ENCODE measurements at regions not wholly inside any gene's neighbourhood (a gene's known extent, or its start where the extent isn't known, plus 50 kb on each side); places are given as distances from the start of the nearest gene placed in this dataset.
A peak's percentile ranks its signal among the peaks of the same experiment; 100 is the strongest.
"Not testable (repeated sequence)": the region's sequence is repeated elsewhere in the genome, so short reads cannot be mapped to it uniquely, and the experiment has no call there.

GRCh38 chr2:176872406-176872805, 340.2 kb upstream of the HNRNPA3 start:
- DNase-seq (ENCODE audit: low read depth in 4 of 6, low spot score in 6 of 6), result no peak
- Histone ChIP-seq H3K4me1 (ENCODE audit: control insufficient read depth, insufficient read depth, low read length) (no peaks in the 10 kb centered on the region), H3K27me3 (ENCODE audit: control insufficient read depth, insufficient read depth, low read length) (no peaks in the 10 kb centered on the region), H3K36me3 (ENCODE audit: control insufficient read depth, insufficient read depth, low read length) (no peaks in the 10 kb centered on the region), H3K9me3 (ENCODE audit: control insufficient read depth, insufficient read depth, low read length) (peaks cover 9% of the 10 kb centered on the region), H3K4me3 (ENCODE audit: low read depth, low read length) (no peak overlapping the region), H3K27ac (ENCODE audit: low read depth, low read length) (no peak overlapping the region)
- no CpG with 5 or more reads among the region's 3 CpGs for WGBS (ENCODE audit: insufficient coverage)

GRCh38 chr2:176873403-176873802, 339.2 kb upstream of the HNRNPA3 start:
- H3K27ac ChIP-seq (ENCODE audit: low read depth, low read length), result no peak overlapping the region
- H3K9me3 ChIP-seq (ENCODE audit: control insufficient read depth, insufficient read depth, low read length), result peaks cover 9% of the 10 kb centered on the region
- no peak for DNase-seq (ENCODE audit: low read depth in 4 of 6, low spot score in 6 of 6)
- no peak overlapping the region for H3K4me3 ChIP-seq (ENCODE audit: low read depth, low read length)
- WGBS (ENCODE audit: insufficient coverage), result 72% methylated on average over 3 of the region's 4 CpGs
- H3K27me3 ChIP-seq (ENCODE audit: control insufficient read depth, insufficient read depth, low read length), result no peaks in the 10 kb centered on the region
- no peaks in the 10 kb centered on the region for H3K4me1 ChIP-seq (ENCODE audit: control insufficient read depth, insufficient read depth, low read length)
- no peaks in the 10 kb centered on the region for H3K36me3 ChIP-seq (ENCODE audit: control insufficient read depth, insufficient read depth, low read length)

- H3K27ac ChIP-seq (ENCODE audit: low read depth, low read length), result no peak overlapping the region
- no peaks in the 10 kb centered on the region for H3K27me3 ChIP-seq (ENCODE audit: control insufficient read depth, insufficient read depth, low read length)
- DNase-seq (ENCODE audit: low read depth in 4 of 6, low spot score in 6 of 6), result no peak
- no CpG with 5 or more reads among the region's 4 CpGs for WGBS (ENCODE audit: insufficient coverage)
- no peak overlapping the region for H3K4me3 ChIP-seq (ENCODE audit: low read depth, low read length)
- peaks cover 5% of the 10 kb centered on the region for H3K9me3 ChIP-seq (ENCODE audit: control insufficient read depth, insufficient read depth, low read length)
- no peaks in the 10 kb centered on the region for H3K4me1 ChIP-seq (ENCODE audit: control insufficient read depth, insufficient read depth, low read length)
- H3K36me3 ChIP-seq (ENCODE audit: control insufficient read depth, insufficient read depth, low read length), result no peaks in the 10 kb centered on the region
Observed at GRCh38 chr2:176876493-176877103, 336.0 kb upstream of the HNRNPA3 start.

GRCh38 chr2:176879426-176879995, 333.1 kb upstream of the HNRNPA3 start:
- DNase-seq (ENCODE audit: low read depth in 4 of 6, low spot score in 6 of 6), result peak in 1 of 6 donors; percentile 37
- WGBS (ENCODE audit: insufficient coverage), result 33% methylated on average over 1 of the region's 5 CpGs
- H3K27ac ChIP-seq (ENCODE audit: low read depth, low read length), result no peak overlapping the region
- H3K4me3 ChIP-seq (ENCODE audit: low read depth, low read length), result no peak overlapping the region
- no peaks in the 10 kb centered on the region for H3K27me3 ChIP-seq (ENCODE audit: control insufficient read depth, insufficient read depth, low read length)
- H3K9me3 ChIP-seq (ENCODE audit: control insufficient read depth, insufficient read depth, low read length), result no peaks in the 10 kb centered on the region
- H3K4me1 ChIP-seq (ENCODE audit: control insufficient read depth, insufficient read depth, low read length), result no peaks in the 10 kb centered on the region
- no peaks in the 10 kb centered on the region for H3K36me3 ChIP-seq (ENCODE audit: control insufficient read depth, insufficient read depth, low read length)

- not testable (repeated sequence) for H3K36me3 ChIP-seq (ENCODE audit: control insufficient read depth, insufficient read depth, low read length); H3K27ac ChIP-seq (ENCODE audit: low read depth, low read length); H3K4me1 ChIP-seq (ENCODE audit: control insufficient read depth, insufficient read depth, low read length); H3K9me3 ChIP-seq (ENCODE audit: control insufficient read depth, insufficient read depth, low read length); DNase-seq (ENCODE audit: low read depth in 4 of 6, low spot score in 6 of 6); H3K27me3 ChIP-seq (ENCODE audit: control insufficient read depth, insufficient read depth, low read length); H3K4me3 ChIP-seq (ENCODE audit: low read depth, low read length)
- WGBS (ENCODE audit: insufficient coverage), result no CpG with 5 or more reads among the region's 1 CpG
Observed at GRCh38 chr2:176882045-176882444, 330.5 kb upstream of the HNRNPA3 start.

- Histone ChIP-seq H3K27ac (ENCODE audit: low read depth, low read length) (no peak overlapping the region), H3K36me3 (ENCODE audit: control insufficient read depth, insufficient read depth, low read length) (no peaks in the 10 kb centered on the region), H3K27me3 (ENCODE audit: control insufficient read depth, insufficient read depth, low read length) (no peaks in the 10 kb centered on the region), H3K4me1 (ENCODE audit: control insufficient read depth, insufficient read depth, low read length) (no peaks in the 10 kb centered on the region), H3K4me3 (ENCODE audit: low read depth, low read length) (no peak overlapping the region), H3K9me3 (ENCODE audit: control insufficient read depth, insufficient read depth, low read length) (no peaks in the 10 kb centered on the region)
- WGBS (ENCODE audit: insufficient coverage), result 41% methylated on average over 3 of the region's 3 CpGs
- DNase-seq (ENCODE audit: low read depth in 4 of 6, low spot score in 6 of 6), result no peak
Observed at GRCh38 chr2:176885001-176885643, 327.5 kb upstream of the HNRNPA3 start.

- Histone ChIP-seq H3K9me3 (ENCODE audit: control insufficient read depth, insufficient read depth, low read length) (no peaks in the 10 kb centered on the region), H3K27me3 (ENCODE audit: control insufficient read depth, insufficient read depth, low read length) (no peaks in the 10 kb centered on the region), H3K4me1 (ENCODE audit: control insufficient read depth, insufficient read depth, low read length) (no peaks in the 10 kb centered on the region), H3K27ac (ENCODE audit: low read depth, low read length) (no peak overlapping the region), H3K36me3 (ENCODE audit: control insufficient read depth, insufficient read depth, low read length) (no peaks in the 10 kb centered on the region), H3K4me3 (ENCODE audit: low read depth, low read length) (no peak overlapping the region)
- DNase-seq (ENCODE audit: low read depth in 4 of 6, low spot score in 6 of 6), result no peak
- no CpG with 5 or more reads among the region's 2 CpGs for WGBS (ENCODE audit: insufficient coverage)
Observed at GRCh38 chr2:176885661-176886060, 326.9 kb upstream of the HNRNPA3 start.

GRCh38 chr2:176891105-176891504, 321.5 kb upstream of the HNRNPA3 start:
- DNase-seq (ENCODE audit: low read depth in 4 of 6, low spot score in 6 of 6), result no peak
- Histone ChIP-seq H3K9me3 (ENCODE audit: control insufficient read depth, insufficient read depth, low read length) (no peaks in the 10 kb centered on the region), H3K4me1 (ENCODE audit: control insufficient read depth, insufficient read depth, low read length) (no peaks in the 10 kb centered on the region), H3K4me3 (ENCODE audit: low read depth, low read length) (no peak overlapping the region), H3K36me3 (ENCODE audit: control insufficient read depth, insufficient read depth, low read length) (no peaks in the 10 kb centered on the region), H3K27me3 (ENCODE audit: control insufficient read depth, insufficient read depth, low read length) (no peaks in the 10 kb centered on the region), H3K27ac (ENCODE audit: low read depth, low read length) (no peak overlapping the region)
- WGBS (ENCODE audit: insufficient coverage), result no CpG with 5 or more reads among the region's 4 CpGs

- H3K27ac ChIP-seq (ENCODE audit: low read depth, low read length), result no peak overlapping the region
- WGBS (ENCODE audit: insufficient coverage), result no CpG with 5 or more reads among the region's 1 CpG
- DNase-seq (ENCODE audit: low read depth in 4 of 6, low spot score in 6 of 6), result peak in 1 of 6 donors; percentile 25
- no peaks in the 10 kb centered on the region for H3K9me3 ChIP-seq (ENCODE audit: control insufficient read depth, insufficient read depth, low read length)
- no peaks in the 10 kb centered on the region for H3K4me1 ChIP-seq (ENCODE audit: control insufficient read depth, insufficient read depth, low read length)
- no peaks in the 10 kb centered on the region for H3K36me3 ChIP-seq (ENCODE audit: control insufficient read depth, insufficient read depth, low read length)
- no peaks in the 10 kb centered on the region for H3K27me3 ChIP-seq (ENCODE audit: control insufficient read depth, insufficient read depth, low read length)
- H3K4me3 ChIP-seq (ENCODE audit: low read depth, low read length), result no peak overlapping the region
Observed at GRCh38 chr2:176891857-176892256, 320.7 kb upstream of the HNRNPA3 start.

- H3K36me3 ChIP-seq (ENCODE audit: control insufficient read depth, insufficient read depth, low read length), result no peaks in the 10 kb centered on the region
- DNase-seq (ENCODE audit: low read depth in 4 of 6, low spot score in 6 of 6), result peak in 3 of 6 donors; percentile 11 to 85 (median 17)
- no CpG with 5 or more reads among the region's 2 CpGs for WGBS (ENCODE audit: insufficient coverage)
- no peaks in the 10 kb centered on the region for H3K9me3 ChIP-seq (ENCODE audit: control insufficient read depth, insufficient read depth, low read length)
- no peak overlapping the region for H3K4me3 ChIP-seq (ENCODE audit: low read depth, low read length)
- H3K27me3 ChIP-seq (ENCODE audit: control insufficient read depth, insufficient read depth, low read length), result no peaks in the 10 kb centered on the region
- no peak overlapping the region for H3K27ac ChIP-seq (ENCODE audit: low read depth, low read length)
- no peaks in the 10 kb centered on the region for H3K4me1 ChIP-seq (ENCODE audit: control insufficient read depth, insufficient read depth, low read length)
Observed at GRCh38 chr2:176892676-176893226, 319.8 kb upstream of the HNRNPA3 start.
